IMR-90 (cell line): ENCODE measurements at regions not wholly inside any gene's neighbourhood (a gene's known extent, or its start where the extent isn't known, plus 50 kb on each side); places are given as distances from the start of the nearest gene placed in this dataset.

Source experiments
- ATAC-seq: fragments of 200-7000 bp; cut with Tn5 transposase; 2 replicates; pipeline ENCODE4 v1.9.1; 2020; ENCODE audit warnings: low read depth, mild to moderate bottlenecking, moderate library complexity
- BruUV-seq: library from RNA; stranded (reverse); fragments of 400-500 nt; replicated peaks from 2 replicates; lab custom pipeline; 2021; lab: Mats Ljungman, UMichigan
- CTCF ChIA-PET: fragments of 300-600 bp; formaldehyde crosslinking; extraction: SDS; loops from one replicate; lab custom pipeline; 2021; ENCODE audit warnings: antibody characterized with exemption; lab: Yijun Ruan, JAX
- POLR2A ChIA-PET: fragments of 300-600 bp; sonication (Branson Sonifier 250); formaldehyde crosslinking; loops from one replicate; lab custom pipeline; 2022; ENCODE audit warnings: antibody characterized with exemption; ENCODE audit not compliant: unreplicated experiment; lab: Charles Lee
- DNase-seq: peaks from one replicate; pipeline ENCODE4 v3.0.0; 2013
- H2AFZ ChIP-seq: replicated peaks from 2 replicates; pipeline ENCODE3; 2013; ENCODE audit warnings: low read length, mild to moderate bottlenecking; ENCODE audit not compliant: poor library complexity
- H2AK5ac ChIP-seq: 2 replicates; pipeline ENCODE4 v1.6.1; 2013; ENCODE audit warnings: low read depth, low read length, inconsistent platforms
- H2AK9ac ChIP-seq: replicated peaks from 2 replicates; pipeline ENCODE3; 2013; ENCODE audit warnings: mild to moderate bottlenecking, low read depth, low read length, moderate library complexity; ENCODE audit not compliant: poor library complexity
- H2BK120ac ChIP-seq: 2 replicates; pipeline ENCODE4 v1.6.1; 2013; ENCODE audit warnings: low read depth, low read length, inconsistent platforms
- H2BK15ac ChIP-seq: 3 replicates; pipeline ENCODE4 v1.6.1; 2013; ENCODE audit warnings: low read depth, low read length, inconsistent platforms
- H2BK20ac ChIP-seq: 2 replicates; pipeline ENCODE4 v1.6.1; 2013; ENCODE audit warnings: low read depth, mild to moderate bottlenecking, inconsistent platforms, low read length, moderate library complexity
- H2BK5ac ChIP-seq: 2 replicates; pipeline ENCODE4 v1.6.1; 2013; ENCODE audit warnings: mild to moderate bottlenecking, low read depth, low read length, inconsistent platforms; ENCODE audit not compliant: poor library complexity, severe bottlenecking
- H3K14ac ChIP-seq: replicated peaks from 2 replicates; pipeline ENCODE4 v1.6.1; 2013; ENCODE audit warnings: low read depth, low read length, inconsistent platforms
- H3K18ac ChIP-seq: 2 replicates; pipeline ENCODE4 v1.6.1; 2013; ENCODE audit warnings: low read depth, low read length, control low read depth
- H3K23ac ChIP-seq: 2 replicates; pipeline ENCODE4 v1.6.1; 2013; ENCODE audit warnings: low read depth, low read length, inconsistent platforms
- H3K27ac ChIP-seq: 2 replicates; pipeline ENCODE4 v1.5.1; 2013; ENCODE audit warnings: mild to moderate bottlenecking, control low read depth, low read length; ENCODE audit not compliant: insufficient read depth
- H3K27me3 ChIP-seq: 2 replicates; pipeline ENCODE4 v1.6.1; 2013; ENCODE audit warnings: low read length; ENCODE audit not compliant: control insufficient read depth, insufficient read depth
- H3K36me3 ChIP-seq: 2 replicates; pipeline ENCODE4 v1.6.1; 2013; ENCODE audit warnings: low read length, mixed read lengths; ENCODE audit not compliant: control insufficient read depth, insufficient read depth
- H3K4ac ChIP-seq: 2 replicates; pipeline ENCODE4 v1.6.1; 2013; ENCODE audit warnings: low read depth, low read length, inconsistent platforms
- H3K4me1 ChIP-seq: 2 replicates; pipeline ENCODE4 v1.6.1; 2013; ENCODE audit warnings: low read length, mixed read lengths; ENCODE audit not compliant: control insufficient read depth, insufficient read depth
- H3K4me2 ChIP-seq: 2 replicates; pipeline ENCODE4 v1.6.1; 2013; ENCODE audit warnings: low read depth, mild to moderate bottlenecking, control low read depth, low read length, moderate library complexity
- H3K4me3 ChIP-seq: 2 replicates; pipeline ENCODE4 v1.5.1; 2013; ENCODE audit warnings: low read depth, mild to moderate bottlenecking, control low read depth, low read length, moderate library complexity; ENCODE audit not compliant: insufficient read depth
- H3K56ac ChIP-seq: 2 replicates; pipeline ENCODE4 v1.6.1; 2013; ENCODE audit warnings: low read length, inconsistent platforms; ENCODE audit not compliant: insufficient read depth; ENCODE audit errors: extremely low read depth
- H3K79me1 ChIP-seq, 2 experiments: 2 replicates each; pipeline ENCODE4 v1.6.1; 2013; ENCODE audit warnings: low read length in 2 of 2, inconsistent platforms in 1 of 2, low read depth in 1 of 2
- H3K9ac ChIP-seq: 2 replicates; pipeline ENCODE4 v1.6.1; 2013; ENCODE audit warnings: low read depth, low read length, control low read depth
- H3K9me1 ChIP-seq: 2 replicates; pipeline ENCODE4 v1.6.1; 2013; ENCODE audit warnings: low read length, inconsistent platforms; ENCODE audit not compliant: insufficient read depth
- H3K9me3 ChIP-seq: 2 replicates; pipeline ENCODE4 v1.6.1; 2013; ENCODE audit warnings: low read length; ENCODE audit not compliant: control insufficient read depth, insufficient read depth
- H4K20me1 ChIP-seq: 2 replicates; pipeline ENCODE4 v1.6.1; 2013; ENCODE audit warnings: low read length, inconsistent platforms; ENCODE audit not compliant: insufficient read depth
- H4K5ac ChIP-seq: 2 replicates; pipeline ENCODE4 v1.6.1; 2013; ENCODE audit warnings: mild to moderate bottlenecking, low read depth, low read length, control low read depth
- H4K8ac ChIP-seq, 2 experiments: 2 replicates each; pipeline ENCODE4 v1.6.1; 2013; ENCODE audit warnings: low read depth in 2 of 2, low read length in 2 of 2, control low read depth in 1 of 2, inconsistent platforms in 1 of 2
- H4K91ac ChIP-seq: 2 replicates; pipeline ENCODE4 v1.6.1; 2013; ENCODE audit warnings: low read depth, low read length, inconsistent platforms; ENCODE audit not compliant: insufficient read depth
- CHD1 ChIP-seq: IDR thresholded peaks from 2 replicates; pipeline ENCODE4 v1.6.1; 2012; ENCODE audit warnings: low read depth, low read length, improper control_type of control experiment
- CTCF ChIP-seq: conservative IDR thresholded peaks from 2 replicates; pipeline ENCODE4 v1.5.1; 2012; ENCODE audit warnings: mild to moderate bottlenecking, low read depth, low read length, improper control_type of control experiment
- USF2 ChIP-seq: fragments of 150-350 bp; IDR thresholded peaks from 2 replicates; pipeline ENCODE4 v1.6.1; 2017; ENCODE audit warnings: mild to moderate bottlenecking, antibody characterized with exemption, low read length, low read depth
- WGBS, 2 experiments: methylation state at CpG; one replicate each; pipeline versions ENCODE4 v1.1.5 to v1.1.7; 2013; ENCODE audit warnings: missing lambda C conversion rate in 2 of 2; ENCODE audit not compliant: insufficient read length in 1 of 2; ENCODE audit errors: extremely low coverage in 2 of 2; 5-methylcytosine and 5-hydroxymethylcytosine counted together
- dilution Hi-C: fragments of 300-500 bp; cut with HindIII; formaldehyde crosslinking; loops from one replicate; pipeline ENCODE4 v1.14.3; 2018; ENCODE audit warnings: low sequenced_read_pairs; ENCODE audit not compliant: unreplicated experiment
- in situ Hi-C: fragments of 300-500 bp; cut with MboI; formaldehyde crosslinking; loops from 3 replicates; pipeline ENCODE4 v1.14.3; 2019; ENCODE audit warnings: low sequenced_read_pairs, inconsistent platforms, mixed read lengths
- intact Hi-C: fragments of 100-400 bp; cut with micrococcal nuclease; formaldehyde crosslinking; loops from 2 replicates; pipeline ENCODE4 v1.10.0; 2022

GRCh38 chr18:44331656-44332570 lies 348.8 kb upstream of the SETBP1 start (continued):
- no peak for TF ChIP-seq CTCF

GRCh38 chr18:44341759-44342158 lies 338.9 kb upstream of the SETBP1 start:
- H4K91ac ChIP-seq: no peak overlapping the region
- H2AK9ac ChIP-seq: no peak overlapping the region
- no peak overlapping the region for H3K9ac ChIP-seq
- H4K8ac ChIP-seq: no peak overlapping the region
- no peak overlapping the region for H3K14ac ChIP-seq
- H4K5ac ChIP-seq: no peak overlapping the region
- no peak overlapping the region for H2AK5ac ChIP-seq
- H3K9me1 ChIP-seq: no peaks in the 10 kb centered on the region
- H3K4me3 ChIP-seq: no peak overlapping the region
- H3K23ac ChIP-seq: no peak overlapping the region
- H3K79me1 ChIP-seq: no peaks in the 10 kb centered on the region
- BruUV-seq: no TSS peak
- H2BK120ac ChIP-seq: no peak overlapping the region
- H3K4me2 ChIP-seq: no peak overlapping the region
- dilution Hi-C loops (no loop called here), intact Hi-C loops (no loop called here), in situ Hi-C loops (loop anchor here (25.0 kb wide), 1 partner anchor 704 kb away; no protein-coding TSS in a partner anchor)
- no peak overlapping the region for H3K4ac ChIP-seq
- H3K4me1 ChIP-seq: no peaks in the 10 kb centered on the region
- TF ChIP-seq USF2: no peak
- TF ChIP-seq CHD1: no peak
- no peak overlapping the region for H3K27ac ChIP-seq
- CTCF ChIA-PET: no interaction called here
- no peak overlapping the region for H2BK5ac ChIP-seq
- no CpG with 5 or more reads among the region's 1 CpG for WGBS, 2 experiments
- ATAC-seq (no peak), DNase-seq (no peak)
- no peaks in the 10 kb centered on the region for H4K20me1 ChIP-seq
- H3K36me3 ChIP-seq: no peaks in the 10 kb centered on the region
- H2AFZ ChIP-seq: no peak overlapping the region
- no peaks in the 10 kb centered on the region; the same call in none of the 2 replicates for H3K9me3 ChIP-seq
- H2BK20ac ChIP-seq: no peak overlapping the region
- no peak overlapping the region for H2BK15ac ChIP-seq
- H3K18ac ChIP-seq: no peak overlapping the region
- no peak overlapping the region for H3K56ac ChIP-seq
- POLR2A ChIA-PET: no interaction called here
- H3K27me3 ChIP-seq: no peaks in the 10 kb centered on the region
